GM12875 (cell line): ENCODE measurements at regions not wholly inside any gene's neighbourhood (a gene's known extent, or its start where the extent isn't known, plus 50 kb on each side); places are given as distances from the start of the nearest gene placed in this dataset.

ENCODE experiments used
- H3K4me3 ChIP-seq: one replicate; pipeline ENCODE4 v1.5.1; 2011; ENCODE audit warnings: low read depth, low read length, control low read depth
- TF ChIP-seq, protein P1 (sequence below): IDR thresholded peaks from 2 replicates; pipeline ENCODE4 v1.5.1; 2011; ENCODE audit warnings: low read depth, mild to moderate bottlenecking, control low read depth, inconsistent platforms, low read length, moderate library complexity, borderline replicate concordance; ENCODE audit not compliant: insufficient read depth

DNA sequence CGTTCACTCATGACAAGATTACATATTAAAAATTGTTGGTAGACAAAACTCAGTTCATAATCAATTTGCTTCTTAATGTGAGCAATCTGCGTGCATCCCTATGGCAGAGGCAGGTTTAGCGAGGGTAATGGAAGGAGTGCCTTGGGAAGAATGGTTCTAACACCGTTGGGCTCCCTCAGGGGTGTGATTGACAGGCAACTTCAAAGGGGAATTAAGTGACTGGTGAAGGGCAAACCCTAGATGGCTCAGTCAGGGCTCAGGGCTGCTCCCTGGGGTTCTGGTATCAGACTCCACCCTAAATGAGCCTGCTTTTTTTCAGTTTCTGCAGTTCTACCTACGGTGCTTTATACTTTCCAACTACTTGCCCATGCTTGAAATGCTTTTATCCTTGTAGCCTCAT is 419.5 kb upstream of the CELF4 start:
- H3K4me3 ChIP-seq, result no peak overlapping the region
- TF ChIP-seq, protein P1, sequence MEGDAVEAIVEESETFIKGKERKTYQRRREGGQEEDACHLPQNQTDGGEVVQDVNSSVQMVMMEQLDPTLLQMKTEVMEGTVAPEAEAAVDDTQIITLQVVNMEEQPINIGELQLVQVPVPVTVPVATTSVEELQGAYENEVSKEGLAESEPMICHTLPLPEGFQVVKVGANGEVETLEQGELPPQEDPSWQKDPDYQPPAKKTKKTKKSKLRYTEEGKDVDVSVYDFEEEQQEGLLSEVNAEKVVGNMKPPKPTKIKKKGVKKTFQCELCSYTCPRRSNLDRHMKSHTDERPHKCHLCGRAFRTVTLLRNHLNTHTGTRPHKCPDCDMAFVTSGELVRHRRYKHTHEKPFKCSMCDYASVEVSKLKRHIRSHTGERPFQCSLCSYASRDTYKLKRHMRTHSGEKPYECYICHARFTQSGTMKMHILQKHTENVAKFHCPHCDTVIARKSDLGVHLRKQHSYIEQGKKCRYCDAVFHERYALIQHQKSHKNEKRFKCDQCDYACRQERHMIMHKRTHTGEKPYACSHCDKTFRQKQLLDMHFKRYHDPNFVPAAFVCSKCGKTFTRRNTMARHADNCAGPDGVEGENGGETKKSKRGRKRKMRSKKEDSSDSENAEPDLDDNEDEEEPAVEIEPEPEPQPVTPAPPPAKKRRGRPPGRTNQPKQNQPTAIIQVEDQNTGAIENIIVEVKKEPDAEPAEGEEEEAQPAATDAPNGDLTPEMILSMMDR, result no peak

GRCh38 chr18:37980556-37980955 is 415.0 kb upstream of the CELF4 start:
- no peak overlapping the region for H3K4me3 ChIP-seq
- TF ChIP-seq, protein P1, result no peak

- H3K4me3 ChIP-seq, result no peak overlapping the region
- TF ChIP-seq, protein P1, result no peak
These were observed 409.8 kb upstream of the CELF4 start for GRCh38 chr18:37975446-37975845.

GRCh38 chr18:37967261-37967660 is 401.7 kb upstream of the CELF4 start:
- TF ChIP-seq, protein P1, result no peak

GRCh38 chr18:37965572-37965970 is 400.0 kb upstream of the CELF4 start:
- H3K4me3 ChIP-seq, result no peak overlapping the region
- TF ChIP-seq, protein P1, result no peak

More at GRCh38 chr18:37967261-37967660, 401.7 kb upstream of the CELF4 start:
- no peak overlapping the region for H3K4me3 ChIP-seq

GRCh38 chr18:37964885-37965571 is 399.4 kb upstream of the CELF4 start:
- no peak overlapping the region for H3K4me3 ChIP-seq
- TF ChIP-seq, protein P1, result no peak

- TF ChIP-seq, protein P1, result no peak
- no peak overlapping the region for H3K4me3 ChIP-seq
These were observed 398.2 kb upstream of the CELF4 start for GRCh38 chr18:37963837-37964236.
